Activated T-cell treated with anti-CD3 and anti-CD28 coated beads, Interleukin-2, amount 50 U/mL, for 72 hours (primary cell): ENCODE measurements at regions not wholly inside any gene's neighbourhood (a gene's known extent, or its start where the extent isn't known, plus 50 kb on each side); places are given as distances from the start of the nearest gene placed in this dataset.
"Not testable (repeated sequence)": the region's sequence is repeated elsewhere in the genome, so short reads cannot be mapped to it uniquely, and the experiment has no call there.

ENCODE experiments used
- ATAC-seq, 2 donors: fragments of 150-1000 bp; cut with Tn5 transposase; replicated peaks in 1 of 2; 2 replicates each; pipeline ENCODE4 v1.10.0; 2021; ENCODE audit warnings: moderate library complexity in 2 of 2, mild to moderate bottlenecking in 1 of 2
- DNase-seq, 2 donors: peaks; one replicate each; pipeline ENCODE4 v3.0.0; 2021 to 2022; ENCODE audit warnings: mixed read lengths in 1 of 2
- H3K27ac Mint-ChIP-seq: one replicate; pipeline ENCODE4 v1.8.0; 2022; ENCODE audit warnings: mild to moderate bottlenecking, moderate library complexity, mixed read lengths
- H3K27me3 Mint-ChIP-seq: one replicate; pipeline ENCODE4 v1.8.0; 2022; ENCODE audit warnings: low read depth, mixed read lengths
- H3K36me3 Mint-ChIP-seq, 2 donors: one replicate each; pipeline ENCODE4 v1.8.0; 2022; ENCODE audit warnings: mixed read lengths in 2 of 2, mild to moderate bottlenecking in 1 of 2; ENCODE audit not compliant: insufficient read depth in 2 of 2
- H3K4me1 Mint-ChIP-seq: one replicate; pipeline ENCODE4 v1.8.0; 2022; ENCODE audit warnings: low read depth, mixed read lengths
- H3K4me3 Mint-ChIP-seq, 2 donors: one replicate each; pipeline ENCODE4 v1.8.0; 2022; ENCODE audit warnings: mild to moderate bottlenecking in 2 of 2, mixed read lengths in 2 of 2, moderate library complexity in 2 of 2
- H3K9me3 Mint-ChIP-seq, 2 donors: one replicate each; pipeline ENCODE4 v1.8.0; 2022; ENCODE audit warnings: mixed read lengths in 2 of 2

- Mint-ChIP-seq H3K4me1 (no peaks in the 10 kb centered on the region), H3K4me3 (no peak overlapping the region), H3K36me3 (no peaks in the 10 kb centered on the region), H3K27me3 (peaks cover 13% of the 10 kb centered on the region), H3K9me3 (no peaks in the 10 kb centered on the region), H3K27ac (no peak overlapping the region)
- no peak for DNase-seq
- no peak for ATAC-seq
These were observed 180.6 kb upstream of the CCN2 start for GRCh38 chr6:132131758-132132157.

GRCh38 chr6:132131351-132131750 lies 180.2 kb upstream of the CCN2 start:
- Mint-ChIP-seq H3K9me3 (no peaks in the 10 kb centered on the region), H3K36me3 (no peaks in the 10 kb centered on the region), H3K4me3 (no peak overlapping the region), H3K27me3 (peaks cover 13% of the 10 kb centered on the region), H3K4me1 (no peaks in the 10 kb centered on the region), H3K27ac (no peak overlapping the region)
- DNase-seq (no peak), ATAC-seq (no peak)

DNA sequence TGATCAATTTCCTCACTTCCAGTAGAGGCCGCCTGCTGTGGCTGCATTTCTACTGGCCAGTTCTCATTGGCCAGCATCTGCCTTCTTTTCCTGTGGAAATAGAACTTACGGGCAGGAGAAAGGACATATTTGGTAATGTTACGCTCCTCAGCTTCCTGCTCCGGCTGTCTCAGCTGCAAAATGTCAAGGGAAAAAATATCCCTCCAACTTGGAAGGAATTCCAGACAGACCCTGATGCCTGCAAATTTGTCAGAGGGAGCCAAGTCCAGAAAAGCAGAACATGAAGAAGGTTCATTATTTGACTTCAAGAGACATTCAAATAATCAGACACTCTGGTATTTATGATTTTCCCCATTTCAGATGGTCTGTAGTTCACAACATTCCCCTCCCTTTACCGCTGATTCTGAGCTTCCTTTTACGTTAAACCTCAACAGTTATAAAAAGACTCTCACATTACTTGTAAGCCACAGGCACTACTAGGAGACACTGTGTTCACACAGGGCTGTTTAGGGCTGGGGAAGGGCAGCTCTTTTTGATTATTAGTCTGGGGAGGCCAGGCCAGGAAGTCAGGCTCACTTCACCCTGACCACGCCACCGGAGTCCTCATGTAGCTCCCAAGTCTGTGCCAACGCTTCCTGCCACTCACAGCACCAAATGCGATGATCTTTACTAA lies 179.6 kb upstream of the CCN2 start:
- Mint-ChIP-seq H3K36me3 (no peaks in the 10 kb centered on the region), H3K4me1 (no peaks in the 10 kb centered on the region), H3K4me3 (no peak overlapping the region), H3K9me3 (no peaks in the 10 kb centered on the region), H3K27me3 (peaks cover 13% of the 10 kb centered on the region), H3K27ac (no peak overlapping the region)
- no peak for ATAC-seq
- no peak for DNase-seq

DNA sequence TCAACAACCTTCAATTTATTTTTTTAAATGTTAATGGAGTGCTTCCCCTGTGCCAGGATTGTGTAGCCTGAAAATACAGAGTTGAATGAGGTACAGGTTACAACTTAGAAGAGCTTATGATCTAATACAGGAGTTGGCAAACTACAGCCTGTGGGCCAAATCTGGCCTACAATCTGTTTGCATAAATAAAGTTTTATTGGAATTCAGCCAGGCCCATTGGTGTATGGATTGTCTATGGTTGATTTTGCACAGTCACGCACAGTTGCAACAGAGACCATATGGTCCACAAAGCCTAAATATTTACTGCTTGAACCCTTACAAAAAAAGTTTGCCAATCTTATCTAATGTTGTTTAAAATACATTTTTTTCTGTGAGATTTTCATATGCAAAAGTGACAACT lies 177.3 kb upstream of the CCN2 start:
- Mint-ChIP-seq H3K9me3 (no peaks in the 10 kb centered on the region), H3K4me1 (no peaks in the 10 kb centered on the region), H3K4me3 (no peak overlapping the region), H3K27me3 (peaks cover 13% of the 10 kb centered on the region), H3K36me3 (no peaks in the 10 kb centered on the region), H3K27ac (no peak overlapping the region)
- DNase-seq: no peak
- ATAC-seq: no peak

DNA sequence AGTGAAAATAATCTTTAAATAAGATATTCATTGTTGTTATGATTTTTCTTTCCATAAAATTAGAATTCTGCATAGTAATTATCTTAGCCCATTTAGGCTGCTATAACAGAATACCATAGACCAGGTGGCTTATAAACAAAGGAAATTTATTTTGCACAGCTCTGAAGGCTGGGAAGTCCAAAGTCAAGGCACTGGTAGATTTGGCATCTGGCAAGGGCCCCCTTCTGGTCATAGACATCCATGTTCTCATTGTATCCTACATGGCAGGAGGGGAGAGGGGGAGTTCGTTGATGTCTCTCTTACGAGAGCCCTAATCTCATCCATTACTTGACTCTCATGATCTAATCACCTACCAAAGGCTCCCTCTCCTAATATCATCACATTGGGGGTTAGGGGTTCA lies 175.0 kb upstream of the CCN2 start:
- Mint-ChIP-seq H3K4me1 (no peaks in the 10 kb centered on the region), H3K27ac (no peak overlapping the region), H3K36me3 (no peaks in the 10 kb centered on the region), H3K27me3 (peaks cover 7% of the 10 kb centered on the region), H3K4me3 (no peak overlapping the region), H3K9me3 (no peaks in the 10 kb centered on the region)
- no peak for ATAC-seq
- DNase-seq: no peak

DNA sequence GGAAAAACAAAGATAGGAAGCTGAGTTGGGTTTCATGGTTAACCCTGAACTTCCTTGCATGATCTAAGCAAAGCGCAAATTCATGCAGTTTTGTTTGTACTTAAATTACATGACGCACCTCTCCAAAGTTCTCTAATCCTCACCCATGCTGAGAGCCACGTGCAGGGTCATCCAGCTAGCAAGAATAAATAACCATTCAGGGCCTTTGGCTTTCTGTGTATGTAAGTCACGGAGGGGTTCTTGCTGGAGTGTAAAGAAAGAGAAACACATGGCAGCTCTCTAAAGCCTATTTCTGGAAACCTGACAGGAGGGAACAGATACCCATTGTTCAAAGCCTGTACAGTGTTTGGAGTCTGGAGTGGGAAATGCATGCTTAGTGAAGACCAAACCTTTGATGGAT lies 171.7 kb upstream of the CCN2 start:
- Mint-ChIP-seq H3K4me1 (no peaks in the 10 kb centered on the region), H3K27ac (no peak overlapping the region), H3K9me3 (no peaks in the 10 kb centered on the region), H3K4me3 (no peak overlapping the region), H3K36me3 (no peaks in the 10 kb centered on the region), H3K27me3 (no peaks in the 10 kb centered on the region)
- ATAC-seq (no peak), DNase-seq (no peak)

DNA sequence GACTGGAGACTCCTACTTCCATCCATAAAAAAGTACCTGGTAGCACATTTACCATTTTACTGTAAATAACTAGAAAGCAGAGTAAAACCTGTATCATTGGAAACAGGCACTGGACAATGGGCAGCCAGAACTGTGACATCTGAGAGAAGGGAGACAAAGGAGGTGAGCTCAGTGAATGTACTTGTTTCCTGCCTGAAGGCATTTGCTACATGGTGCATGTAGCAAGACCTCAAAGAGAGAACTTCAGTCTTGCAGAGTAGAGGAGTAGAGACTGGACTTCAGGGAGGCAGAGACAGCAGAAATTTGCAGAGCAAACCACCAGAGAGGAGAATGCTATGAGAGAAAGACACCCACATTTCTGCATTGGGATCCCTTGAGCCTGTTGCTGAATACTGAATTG lies 171.0 kb upstream of the CCN2 start:
- no peak overlapping the region for H3K27ac Mint-ChIP-seq
- H3K4me1 Mint-ChIP-seq: no peaks in the 10 kb centered on the region
- no peak overlapping the region for H3K4me3 Mint-ChIP-seq
- no peak for ATAC-seq
- H3K27me3 Mint-ChIP-seq: no peaks in the 10 kb centered on the region
- no peak for DNase-seq
- no peaks in the 10 kb centered on the region for H3K9me3 Mint-ChIP-seq
- H3K36me3 Mint-ChIP-seq: no peaks in the 10 kb centered on the region

- Mint-ChIP-seq H3K36me3 (no peaks in the 10 kb centered on the region), H3K27ac (no peak overlapping the region), H3K9me3 (no peaks in the 10 kb centered on the region), H3K27me3 (no peaks in the 10 kb centered on the region), H3K4me3 (no peak overlapping the region), H3K4me1 (no peaks in the 10 kb centered on the region)
- DNase-seq: no peak
- ATAC-seq: no peak
These were observed 167.0 kb upstream of the CCN2 start for GRCh38 chr6:132118144-132118543.

GRCh38 chr6:132115714-132116366 lies 164.7 kb upstream of the CCN2 start:
- no peak for ATAC-seq
- Mint-ChIP-seq H3K4me3 (peak overlapping the region in 1 of 2 donors; percentile 54), H3K27ac (no peak overlapping the region), H3K4me1 (no peaks in the 10 kb centered on the region), H3K27me3 (no peaks in the 10 kb centered on the region), H3K36me3 (no peaks in the 10 kb centered on the region), H3K9me3 (no peaks in the 10 kb centered on the region)
- no peak for DNase-seq

DNA sequence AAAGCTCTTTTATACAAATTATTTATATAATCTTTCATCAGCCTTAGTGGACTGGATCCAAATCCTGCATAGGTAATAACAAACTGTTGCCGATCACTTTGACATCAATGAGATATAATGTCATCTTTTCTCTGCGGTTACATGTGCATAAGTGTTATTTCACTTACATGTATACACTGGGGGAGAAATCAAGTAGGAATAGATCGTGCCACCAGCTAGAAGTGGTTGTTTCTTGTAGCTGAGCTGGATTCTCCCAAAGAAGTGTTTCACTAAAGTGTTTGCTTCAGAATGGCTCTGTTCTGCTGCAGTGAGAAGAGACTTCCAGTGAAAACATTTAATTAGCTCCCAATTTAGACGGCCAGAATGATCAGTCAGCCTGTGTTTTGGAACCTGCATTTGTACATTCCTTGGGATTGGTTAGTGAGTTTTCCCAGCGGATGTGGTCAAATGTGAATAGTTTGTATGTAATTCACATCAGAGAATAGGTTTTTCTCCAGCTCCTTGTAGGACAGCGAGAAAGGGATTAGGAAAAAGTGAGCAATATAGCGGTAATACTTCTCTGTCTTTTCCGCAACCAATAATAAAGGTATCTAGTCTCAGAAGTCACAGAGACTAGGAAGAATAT lies 163.1 kb upstream of the CCN2 start:
- Mint-ChIP-seq H3K27ac (no peak overlapping the region), H3K27me3 (no peaks in the 10 kb centered on the region), H3K4me3 (no peak overlapping the region), H3K36me3 (peaks cover 0 to 2% of the 10 kb centered on the region in 2 donors), H3K4me1 (no peaks in the 10 kb centered on the region), H3K9me3 (peaks cover 2 to 3% of the 10 kb centered on the region in 2 donors)
- DNase-seq: no peak
- no peak for ATAC-seq

GRCh38 chr6:132109752-132110151 lies 158.6 kb upstream of the CCN2 start:
- H3K27me3 Mint-ChIP-seq, H3K27ac Mint-ChIP-seq, DNase-seq, ATAC-seq, H3K4me1 Mint-ChIP-seq, H3K9me3 Mint-ChIP-seq, H3K4me3 Mint-ChIP-seq, H3K36me3 Mint-ChIP-seq: not testable (repeated sequence)

- no peak for ATAC-seq
- Mint-ChIP-seq H3K36me3 (peaks cover 3 to 4% of the 10 kb centered on the region in 2 donors), H3K4me3 (no peak overlapping the region), H3K9me3 (peaks cover 7 to 10% of the 10 kb centered on the region in 2 donors), H3K4me1 (no peaks in the 10 kb centered on the region), H3K27me3 (no peaks in the 10 kb centered on the region), H3K27ac (no peak overlapping the region)
- no peak for DNase-seq
These were observed 156.7 kb upstream of the CCN2 start for GRCh38 chr6:132107896-132108295.

- Mint-ChIP-seq H3K9me3 (peaks cover 0 to 4% of the 10 kb centered on the region in 2 donors), H3K36me3 (peaks cover 0 to 1% of the 10 kb centered on the region in 2 donors), H3K4me1 (no peaks in the 10 kb centered on the region)
These were observed 150.4 kb upstream of the CCN2 start for GRCh38 chr6:132101535-132101934.

More at GRCh38 chr6:132101535-132101934, 150.4 kb upstream of the CCN2 start:
- Mint-ChIP-seq H3K27me3 (no peaks in the 10 kb centered on the region), H3K4me3 (no peak overlapping the region), H3K27ac (no peak overlapping the region)
- DNase-seq: no peak
- no peak for ATAC-seq
